H9 (cell line): ENCODE measurements at regions not wholly inside any gene's neighbourhood (a gene's known extent, or its start where the extent isn't known, plus 50 kb on each side); places are given as distances from the start of the nearest gene placed in this dataset.

Source experiments
- DNase-seq: peaks from one replicate; pipeline ENCODE4 v3.0.0-alpha.2; 2017
- H2AFZ ChIP-seq: one replicate; pipeline ENCODE4 v1.6.1; 2013; ENCODE audit warnings: mild to moderate bottlenecking, low read length, control low read depth, moderate library complexity
- H2AK5ac ChIP-seq: 2 replicates; pipeline ENCODE4 v1.6.1; 2013; ENCODE audit warnings: low read length, control low read depth, mixed read lengths; ENCODE audit not compliant: insufficient read length
- H2BK120ac ChIP-seq: one replicate; pipeline ENCODE4 v1.6.1; 2013; ENCODE audit warnings: low read depth, mild to moderate bottlenecking, low read length, control low read depth, inconsistent platforms; ENCODE audit not compliant: poor library complexity, severe bottlenecking
- H2BK12ac ChIP-seq: 2 replicates; pipeline ENCODE4 v1.6.1; 2013; ENCODE audit warnings: low read length, control low read depth, mixed read lengths, low read depth; ENCODE audit not compliant: insufficient read length
- H2BK15ac ChIP-seq: 2 replicates; pipeline ENCODE4 v1.6.1; 2013; ENCODE audit warnings: low read depth, low read length, control low read depth
- H2BK20ac ChIP-seq: one replicate; pipeline ENCODE4 v1.6.1; 2013; ENCODE audit warnings: low read depth, mild to moderate bottlenecking, low read length, control low read depth, inconsistent platforms; ENCODE audit not compliant: poor library complexity, severe bottlenecking
- H2BK5ac ChIP-seq: 2 replicates; pipeline ENCODE4 v1.6.1; 2013; ENCODE audit warnings: low read length, control low read depth, mixed read lengths; ENCODE audit not compliant: insufficient read length
- H3K14ac ChIP-seq: 2 replicates; pipeline ENCODE4 v1.6.1; 2013; ENCODE audit warnings: low read length, control low read depth; ENCODE audit not compliant: insufficient read depth
- H3K18ac ChIP-seq: 2 replicates; pipeline ENCODE4 v1.6.1; 2013; ENCODE audit warnings: low read depth, mild to moderate bottlenecking, mixed read lengths, low read length, control low read depth; ENCODE audit not compliant: insufficient read length
- H3K23ac ChIP-seq: 2 replicates; pipeline ENCODE4 v1.6.1; 2013; ENCODE audit warnings: low read length, control low read depth, mixed read lengths, low read depth; ENCODE audit not compliant: insufficient read length
- H3K23me2 ChIP-seq: 2 replicates; pipeline ENCODE4 v1.6.1; 2013; ENCODE audit warnings: low read depth, mild to moderate bottlenecking, mixed read lengths, low read length, control low read depth; ENCODE audit not compliant: insufficient read length, poor library complexity, severe bottlenecking
- H3K27ac ChIP-seq: 2 replicates; pipeline ENCODE4 v1.5.1; 2013; ENCODE audit warnings: low read length, control low read depth, mixed read lengths, low read depth; ENCODE audit not compliant: insufficient read length
- H3K27me3 ChIP-seq: 2 replicates; pipeline ENCODE4 v1.6.1; 2013; ENCODE audit warnings: low read length, control low read depth, inconsistent platforms; ENCODE audit not compliant: insufficient read depth
- H3K4ac ChIP-seq: 2 replicates; pipeline ENCODE4 v1.6.1; 2013; ENCODE audit warnings: low read depth, mild to moderate bottlenecking, control low read depth, inconsistent platforms, low read length, moderate library complexity
- H3K4me1 ChIP-seq: 2 replicates; pipeline ENCODE4 v1.6.1; 2013; ENCODE audit warnings: low read length, control low read depth, inconsistent platforms; ENCODE audit not compliant: insufficient read depth
- H3K4me2 ChIP-seq: 2 replicates; pipeline ENCODE4 v1.6.1; 2013; ENCODE audit warnings: low read length, control low read depth, mixed read lengths; ENCODE audit not compliant: insufficient read length, insufficient read depth
- H3K56ac ChIP-seq: 2 replicates; pipeline ENCODE4 v1.6.1; 2013; ENCODE audit warnings: low read depth, mild to moderate bottlenecking, mixed read lengths, low read length, control low read depth; ENCODE audit not compliant: insufficient read length
- H3K79me1 ChIP-seq: 2 replicates; pipeline ENCODE4 v1.6.1; 2013; ENCODE audit warnings: low read depth, mild to moderate bottlenecking, moderate library complexity, low read length, control low read depth, inconsistent platforms; ENCODE audit not compliant: insufficient read depth, poor library complexity, severe bottlenecking
- H3K79me2 ChIP-seq: 2 replicates; pipeline ENCODE4 v1.6.1; 2013; ENCODE audit warnings: low read length, control low read depth, inconsistent platforms; ENCODE audit not compliant: insufficient read depth
- H3K9ac ChIP-seq: 2 replicates; pipeline ENCODE4 v1.6.1; 2013; ENCODE audit warnings: low read length, control low read depth, mixed read lengths; ENCODE audit not compliant: insufficient read length; ENCODE audit errors: extremely low read depth
- H3K9me3 ChIP-seq: one replicate; pipeline ENCODE4 v1.6.1; 2013; ENCODE audit warnings: low read depth, low read length, inconsistent platforms; ENCODE audit not compliant: control insufficient read depth
- H3T11ph ChIP-seq: one replicate; pipeline ENCODE4 v1.6.1; 2013; ENCODE audit warnings: mild to moderate bottlenecking, low read length, control low read depth, inconsistent platforms
- H4K20me1 ChIP-seq: one replicate; pipeline ENCODE4 v1.6.1; 2013; ENCODE audit not compliant: control insufficient read depth, insufficient read length, insufficient read depth
- H4K5ac ChIP-seq: 2 replicates; pipeline ENCODE4 v1.6.1; 2013; ENCODE audit warnings: low read depth, mild to moderate bottlenecking, mixed read lengths, low read length, control low read depth; ENCODE audit not compliant: insufficient read length
- H4K8ac ChIP-seq: replicated peaks from 2 replicates; pipeline ENCODE4 v1.6.1; 2013; ENCODE audit warnings: low read length, control low read depth, mixed read lengths, low read depth; ENCODE audit not compliant: insufficient read length
- H4K91ac ChIP-seq: 2 replicates; pipeline ENCODE4 v1.6.1; 2013; ENCODE audit warnings: low read depth, mild to moderate bottlenecking, moderate library complexity, mixed read lengths, low read length, control low read depth; ENCODE audit not compliant: insufficient read length
- H3K27ac Mint-ChIP-seq, 3 experiments: 2 replicates in 2 of 3; 3 replicates in 1 of 3; pipeline ENCODE4 v1.8.0; 2020 to 2021; ENCODE audit warnings: mixed read lengths in 3 of 3, mild to moderate bottlenecking in 1 of 3, moderate library complexity in 1 of 3
- H3K27me3 Mint-ChIP-seq: 2 replicates; pipeline ENCODE4 v1.8.0; 2021; ENCODE audit warnings: low read depth, mild to moderate bottlenecking, moderate library complexity, mixed read lengths
- H3K36me3 Mint-ChIP-seq, 3 experiments: 2 replicates in 2 of 3; 3 replicates in 1 of 3; pipeline ENCODE4 v1.8.0; 2020 to 2021; ENCODE audit warnings: low read depth in 3 of 3, mixed read lengths in 3 of 3; ENCODE audit not compliant: insufficient read depth in 1 of 3
- H3K4me1 Mint-ChIP-seq, 2 experiments: 2 replicates each; pipeline ENCODE4 v1.8.0; 2020; ENCODE audit warnings: mixed read lengths in 2 of 2
- H3K4me3 Mint-ChIP-seq, 2 experiments: 2 replicates in 1 of 2; 3 replicates in 1 of 2; pipeline ENCODE4 v1.8.0; 2020 to 2021; ENCODE audit warnings: mild to moderate bottlenecking in 2 of 2, mixed read lengths in 2 of 2, moderate library complexity in 1 of 2
- H3K9me3 Mint-ChIP-seq, 2 experiments: 2 replicates in 1 of 2; 3 replicates in 1 of 2; pipeline ENCODE4 v1.8.0; 2020; ENCODE audit warnings: mild to moderate bottlenecking in 2 of 2, mixed read lengths in 2 of 2, moderate library complexity in 1 of 2
- CTCF ChIP-seq: fragments of 200-600 bp; sonication (generic); conservative IDR thresholded peaks from 3 replicates; pipeline ENCODE4 v1.8.0; 2021; ENCODE audit warnings: antibody characterized with exemption, mild to moderate bottlenecking
- WGBS: extraction: QIAGEN DNeasy Blood & Tissue Kit; methylation state at CpG from one replicate; pipeline ENCODE4 v1.1.7; 2013; ENCODE audit warnings: missing lambda C conversion rate, low lambda C conversion rate, mixed read lengths; ENCODE audit not compliant: insufficient read length; ENCODE audit errors: extremely low coverage; 5-methylcytosine and 5-hydroxymethylcytosine counted together

- no peaks in the 10 kb centered on the region; a peak in 1 of 5 replicates for H3K9me3 Mint-ChIP-seq
- Histone ChIP-seq H2BK12ac (no peak overlapping the region), H2AK5ac (no peak overlapping the region), H2BK15ac (no peak overlapping the region), H3K9me3 (no peaks in the 10 kb centered on the region), H3K79me2 (no peaks in the 10 kb centered on the region), H2BK20ac (no peak overlapping the region), H3K14ac (no peak overlapping the region), H3K23me2 (no peaks in the 10 kb centered on the region), H3K18ac (no peak overlapping the region), H3K79me1 (no peaks in the 10 kb centered on the region), H3K27me3 (no peaks in the 10 kb centered on the region), H2BK5ac (no peak overlapping the region), H3T11ph (no peak overlapping the region), H2AFZ (no peak overlapping the region), H4K5ac (no peak overlapping the region), H3K4me1 (no peaks in the 10 kb centered on the region), H3K27ac (no peak overlapping the region), H4K91ac (no peak overlapping the region), H3K56ac (no peak overlapping the region), H4K8ac (no peak overlapping the region), H3K9ac (no peak overlapping the region), H3K4me2 (no peak overlapping the region), H4K20me1 (no peaks in the 10 kb centered on the region), H3K23ac (no peak overlapping the region), H3K4ac (no peak overlapping the region), H2BK120ac (no peak overlapping the region)
- TF ChIP-seq CTCF, result no peak
- H3K27me3 Mint-ChIP-seq, result no peaks in the 10 kb centered on the region
- no peak overlapping the region for H3K4me3 Mint-ChIP-seq
- no peaks in the 10 kb centered on the region for H3K4me1 Mint-ChIP-seq
- H3K36me3 Mint-ChIP-seq, result no peaks in the 10 kb centered on the region; a peak in 1 of 7 replicates
- no CpG with 5 or more reads among the region's 1 CpG for WGBS
- H3K27ac Mint-ChIP-seq, result no peak overlapping the region
- no peak for DNase-seq
Measured at GRCh38 chr1:219090607-219091006, 83.1 kb upstream of the LYPLAL1 start.
